ENCODE measurements at regions not wholly inside any gene's neighbourhood (a gene's known extent, or its start where the extent isn't known, plus 50 kb on each side); places are given as distances from the start of the nearest gene placed in this dataset.

GRCh38 chr2:12818416-12819102, 101.8 kb downstream of the TRIB2 start:
- H3K27ac ChIP-seq, result no peak overlapping the region
- no peak for TF ChIP-seq ZFX (IDR thresholded peaks at IDR 0.05)
- TF ChIP-seq, protein P1, sequence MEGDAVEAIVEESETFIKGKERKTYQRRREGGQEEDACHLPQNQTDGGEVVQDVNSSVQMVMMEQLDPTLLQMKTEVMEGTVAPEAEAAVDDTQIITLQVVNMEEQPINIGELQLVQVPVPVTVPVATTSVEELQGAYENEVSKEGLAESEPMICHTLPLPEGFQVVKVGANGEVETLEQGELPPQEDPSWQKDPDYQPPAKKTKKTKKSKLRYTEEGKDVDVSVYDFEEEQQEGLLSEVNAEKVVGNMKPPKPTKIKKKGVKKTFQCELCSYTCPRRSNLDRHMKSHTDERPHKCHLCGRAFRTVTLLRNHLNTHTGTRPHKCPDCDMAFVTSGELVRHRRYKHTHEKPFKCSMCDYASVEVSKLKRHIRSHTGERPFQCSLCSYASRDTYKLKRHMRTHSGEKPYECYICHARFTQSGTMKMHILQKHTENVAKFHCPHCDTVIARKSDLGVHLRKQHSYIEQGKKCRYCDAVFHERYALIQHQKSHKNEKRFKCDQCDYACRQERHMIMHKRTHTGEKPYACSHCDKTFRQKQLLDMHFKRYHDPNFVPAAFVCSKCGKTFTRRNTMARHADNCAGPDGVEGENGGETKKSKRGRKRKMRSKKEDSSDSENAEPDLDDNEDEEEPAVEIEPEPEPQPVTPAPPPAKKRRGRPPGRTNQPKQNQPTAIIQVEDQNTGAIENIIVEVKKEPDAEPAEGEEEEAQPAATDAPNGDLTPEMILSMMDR (conservative IDR thresholded peaks at IDR 0.05), result no peak

GRCh38 chr2:12819103-12819475, 102.4 kb downstream of the TRIB2 start:
- no peak overlapping the region for H3K27ac ChIP-seq
- TF ChIP-seq, protein P1 (conservative IDR thresholded peaks at IDR 0.05), result no peak
- TF ChIP-seq ZFX (IDR thresholded peaks at IDR 0.05), result no peak

DNA sequence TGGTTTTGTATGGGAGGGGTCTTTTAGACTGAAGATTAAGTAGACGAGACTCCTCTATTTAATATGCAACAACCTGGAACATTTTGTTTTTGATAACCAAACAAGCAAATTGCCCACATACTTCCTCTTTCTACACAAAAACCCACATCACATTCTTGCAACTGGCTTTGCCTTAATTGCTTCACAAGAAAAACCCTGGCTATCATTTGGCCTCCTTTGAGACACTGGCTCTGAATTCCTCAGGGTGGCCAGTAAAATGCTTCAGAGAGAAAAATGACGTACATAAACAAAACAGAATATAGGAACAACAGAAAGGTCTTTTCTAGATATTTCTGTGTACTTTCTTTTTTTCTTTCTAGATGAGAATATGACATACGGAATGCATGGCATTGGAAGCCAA, 103.0 kb downstream of the TRIB2 start:
- no peak overlapping the region for H3K27ac ChIP-seq
- TF ChIP-seq, protein P1 (conservative IDR thresholded peaks at IDR 0.05), result no peak
- TF ChIP-seq ZFX (IDR thresholded peaks at IDR 0.05), result no peak

DNA sequence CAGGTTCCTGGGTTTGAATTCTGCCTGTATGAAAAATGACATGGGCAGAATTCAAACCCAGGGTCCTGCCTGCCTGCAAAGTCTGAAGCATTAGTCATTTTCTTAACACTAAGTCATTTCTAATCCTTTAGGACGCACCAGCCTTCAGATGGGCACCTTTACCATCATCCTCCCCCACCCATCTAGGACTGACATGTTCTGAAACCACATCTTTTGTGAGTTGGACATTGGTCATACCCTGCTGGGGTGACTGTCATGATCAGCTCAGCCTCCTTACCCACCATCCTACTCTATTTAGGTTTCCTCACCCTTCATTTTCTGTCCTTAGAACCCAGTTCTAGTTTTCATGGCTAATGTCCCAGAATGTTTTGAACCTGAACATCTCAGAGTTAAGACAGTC, 104.9 kb downstream of the TRIB2 start:
- no peak overlapping the region for H3K27ac ChIP-seq
- TF ChIP-seq, protein P1 (conservative IDR thresholded peaks at IDR 0.05), result no peak

GRCh38 chr2:12824351-12824777, 107.6 kb downstream of the TRIB2 start:
- no peak for TF ChIP-seq ZFX (IDR thresholded peaks at IDR 0.05)
- TF ChIP-seq, protein P1 (conservative IDR thresholded peaks at IDR 0.05), result no peak
- no peak overlapping the region for H3K27ac ChIP-seq

GRCh38 chr2:12824778-12825379, 108.1 kb downstream of the TRIB2 start:
- TF ChIP-seq ZFX (IDR thresholded peaks at IDR 0.05), result no peak
- TF ChIP-seq, protein P1 (conservative IDR thresholded peaks at IDR 0.05), result no peak
- H3K27ac ChIP-seq, result no peak overlapping the region

- TF ChIP-seq, protein P1 (conservative IDR thresholded peaks at IDR 0.05), result no peak
- no peak for TF ChIP-seq ZFX (IDR thresholded peaks at IDR 0.05)
- no peak overlapping the region for H3K27ac ChIP-seq
Observed at GRCh38 chr2:12826781-12827180, 110.0 kb downstream of the TRIB2 start.

Data from C4-2B (cell line).